HG03097 (cell line): ENCODE measurements at regions not wholly inside any gene's neighbourhood (a gene's known extent, or its start where the extent isn't known, plus 50 kb on each side); places are given as distances from the start of the nearest gene placed in this dataset.
A peak's percentile ranks its signal among the peaks of the same experiment; 100 is the strongest.

Experiments
- ATAC-seq: cut with Tn5 transposase; IDR thresholded peaks from one replicate; pipeline ENCODE4 v1.9.1; 2021; ENCODE audit not compliant: unreplicated experiment, low FRiP score

DNA sequence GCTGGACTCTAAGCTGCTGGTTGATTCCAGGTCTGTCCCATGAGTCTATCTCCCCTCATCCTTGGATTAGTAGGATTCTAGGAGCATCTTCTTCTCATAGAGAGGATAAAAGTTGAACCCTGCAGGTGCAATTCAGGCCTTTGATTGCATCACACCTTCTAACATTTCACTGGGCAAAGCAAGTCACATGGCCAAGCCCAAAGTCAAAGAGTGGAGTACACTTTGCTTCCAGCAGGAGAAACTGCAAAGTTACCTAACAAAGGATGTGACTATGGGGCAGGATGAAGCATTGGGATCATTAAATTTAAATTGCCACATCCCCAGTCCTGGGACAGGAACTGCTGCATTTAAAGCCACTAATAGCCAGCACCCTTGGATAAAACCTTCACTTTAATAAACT is 51.0 kb upstream of the EGFLAM start:
- ATAC-seq: no peak

DNA sequence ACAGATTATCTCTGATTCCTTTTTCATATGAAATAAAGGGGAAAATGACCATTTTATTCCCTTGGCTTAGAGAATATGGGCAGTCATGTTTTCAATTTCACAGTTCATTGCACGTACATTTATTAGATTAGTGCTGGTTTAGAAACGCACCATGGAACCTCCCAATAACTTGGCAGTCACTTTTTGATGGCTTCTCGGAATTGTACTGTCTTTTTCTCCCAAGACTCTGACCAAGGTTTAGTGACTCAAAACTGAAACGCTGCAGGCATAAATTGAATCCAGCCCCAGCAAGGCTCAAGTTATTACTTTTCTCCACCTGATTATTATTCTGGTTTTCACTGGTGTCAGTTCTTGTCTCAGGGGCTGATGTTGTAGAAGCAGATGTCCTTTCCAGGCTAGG is 55.6 kb upstream of the EGFLAM start:
- ATAC-seq: no peak

DNA sequence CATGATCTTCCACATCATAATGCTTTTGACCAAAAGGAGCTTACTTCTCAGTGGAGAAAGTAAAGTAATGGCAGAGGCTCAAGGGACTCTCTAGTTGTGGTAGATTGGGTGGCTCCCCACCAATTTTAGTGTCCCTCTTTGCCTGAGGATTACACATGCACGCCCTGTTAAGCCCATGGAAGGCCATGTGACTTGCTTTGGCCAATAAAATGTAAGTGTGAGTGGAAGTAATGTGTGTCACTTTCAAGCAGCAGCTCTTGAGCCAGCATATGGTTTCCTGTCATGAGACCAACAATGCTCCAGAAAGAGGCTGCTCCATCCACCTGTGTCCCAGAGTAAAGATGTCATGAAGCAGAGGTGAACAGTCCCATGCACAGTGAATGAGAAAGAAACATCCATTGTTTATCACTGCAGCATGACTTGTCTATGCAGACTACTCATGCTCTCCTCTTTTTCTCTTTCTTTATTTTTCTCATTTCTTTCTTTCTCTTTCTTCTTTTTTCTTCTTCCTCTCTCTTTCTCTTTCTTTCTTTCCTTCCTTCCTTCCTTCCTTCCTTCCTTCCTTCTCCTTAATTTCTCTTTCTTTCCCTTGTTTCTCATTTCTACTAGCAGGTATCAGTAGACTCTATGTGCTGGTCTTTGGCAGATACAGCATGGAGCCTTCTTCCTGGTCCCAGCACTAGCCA is 57.3 kb upstream of the EGFLAM start:
- no peak for ATAC-seq

DNA sequence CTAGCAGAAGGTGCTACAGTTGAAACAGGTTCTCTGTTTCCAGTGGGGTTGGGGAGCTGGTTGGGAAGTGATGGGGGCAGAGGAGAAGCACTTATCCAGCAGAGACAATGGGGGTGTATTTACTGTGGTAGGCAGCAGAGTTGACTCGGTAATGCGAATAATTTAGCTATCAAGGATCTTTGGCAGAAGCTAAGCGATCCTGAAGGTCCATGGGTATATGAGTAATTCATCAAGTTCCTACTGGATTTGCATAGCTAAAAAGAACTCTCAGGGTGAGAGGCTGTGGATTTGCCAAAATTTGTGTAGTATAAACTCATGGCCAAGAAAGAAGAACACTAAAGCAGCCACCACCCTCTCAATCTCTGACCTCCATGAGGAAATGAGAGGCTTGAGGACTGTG is 61.2 kb upstream of the EGFLAM start:
- no peak for ATAC-seq

DNA sequence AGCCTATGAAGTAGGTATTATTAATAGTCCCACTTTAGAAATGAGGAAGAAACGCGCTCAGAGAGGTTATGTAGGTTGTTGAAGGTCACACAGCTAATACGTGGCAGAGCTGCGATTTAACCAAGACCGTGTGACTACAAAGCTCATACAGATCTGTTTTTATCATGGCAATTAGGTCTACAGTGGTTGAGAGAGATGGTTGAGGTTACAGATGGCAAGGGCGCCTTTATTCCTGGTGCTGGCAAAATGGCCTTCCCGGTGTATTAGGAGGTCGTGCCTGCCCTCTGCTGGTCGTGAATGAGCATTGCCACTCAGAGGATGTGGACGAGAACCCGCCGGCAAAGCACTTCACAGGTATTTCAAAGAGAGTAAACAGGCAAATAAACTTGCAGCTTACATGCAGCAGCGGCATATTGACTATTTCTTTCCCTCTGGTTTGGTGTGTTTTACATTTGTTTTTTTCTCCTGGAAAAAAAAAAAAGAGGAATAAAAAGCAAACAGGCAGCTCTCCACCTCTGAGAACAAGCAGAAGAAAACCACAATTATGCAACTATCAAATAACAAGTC is 65.3 kb upstream of the EGFLAM start:
- peak; percentile 62 for ATAC-seq

DNA sequence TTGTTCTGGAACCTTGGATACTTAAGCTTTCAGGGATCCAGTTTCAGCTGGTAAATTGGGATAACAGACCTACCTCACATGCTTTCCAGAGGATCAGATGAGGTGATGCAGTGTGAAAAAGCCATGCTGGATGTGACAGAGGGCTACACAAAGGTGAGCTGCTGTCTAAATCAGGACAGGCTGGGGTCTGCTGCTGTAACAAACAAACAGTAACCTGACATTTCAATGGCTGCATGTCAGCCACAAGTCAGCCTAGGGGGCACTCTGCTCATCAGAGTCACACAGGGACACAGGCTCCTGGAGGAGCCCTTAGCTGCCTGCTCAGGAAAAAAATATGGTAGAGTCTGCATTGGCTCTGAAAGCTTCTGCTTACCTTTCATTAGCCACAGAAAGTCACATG is 66.7 kb upstream of the EGFLAM start:
- ATAC-seq: no peak

DNA sequence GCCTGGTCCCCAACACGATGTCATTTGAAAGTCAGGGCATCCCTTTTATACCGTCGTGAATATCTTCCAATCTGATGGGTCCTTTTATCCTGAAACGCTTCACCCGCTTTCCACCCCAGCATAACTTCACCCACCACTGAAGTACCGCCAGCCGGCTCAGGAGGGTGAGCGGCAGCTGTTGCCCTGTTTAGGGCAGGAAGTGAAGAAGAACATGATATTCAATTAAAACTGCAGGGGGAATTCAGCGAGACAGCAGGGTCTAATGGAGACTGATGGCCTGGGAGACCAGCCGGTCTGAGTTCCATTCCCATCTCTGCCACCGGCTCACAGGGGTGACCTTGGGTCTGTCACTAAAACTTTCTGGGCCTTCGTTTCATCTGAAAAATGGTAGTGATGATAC is 68.2 kb upstream of the EGFLAM start:
- ATAC-seq: no peak

DNA sequence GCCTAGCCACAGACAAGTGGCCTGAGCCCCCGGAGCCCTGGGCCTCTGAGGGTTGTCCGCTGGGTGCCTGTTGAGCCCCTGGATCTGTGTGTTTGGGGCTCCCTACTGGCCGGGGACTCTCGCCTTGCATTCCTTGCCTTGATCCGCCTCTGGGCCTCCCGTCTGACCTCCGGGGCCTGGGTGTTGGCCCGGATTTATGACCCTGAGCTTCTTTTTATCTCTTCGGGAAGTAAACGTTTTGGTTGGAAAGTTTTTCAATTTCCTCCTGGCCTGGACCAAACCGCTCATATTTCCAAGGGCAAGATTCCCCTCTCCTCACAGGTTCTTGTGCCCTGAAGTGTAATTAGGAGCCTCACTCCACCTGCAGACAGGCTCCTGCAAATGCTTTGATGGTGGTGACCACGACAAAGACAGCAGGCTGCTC is 69.3 kb upstream of the EGFLAM start:
- ATAC-seq: no peak

DNA sequence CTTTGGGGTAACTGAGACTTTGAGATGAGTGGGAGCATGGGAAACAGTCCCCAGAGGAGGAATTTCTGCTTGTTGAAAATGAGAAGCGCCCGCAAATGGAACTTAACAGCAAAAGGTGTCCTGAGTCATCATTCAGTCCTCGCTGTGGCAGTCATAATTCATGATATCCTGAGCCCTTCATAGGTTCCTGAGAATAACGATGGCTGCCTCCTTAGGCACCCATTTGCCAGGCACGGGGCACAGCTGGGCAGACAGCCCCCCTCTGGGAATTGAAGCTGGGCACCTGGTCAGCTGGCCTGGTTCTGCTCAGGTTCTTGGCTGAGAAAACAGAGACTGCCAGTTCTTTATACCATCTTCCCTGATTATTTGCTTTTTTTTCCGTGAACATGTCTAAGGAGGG is 69.8 kb upstream of the EGFLAM start:
- ATAC-seq: no peak

DNA sequence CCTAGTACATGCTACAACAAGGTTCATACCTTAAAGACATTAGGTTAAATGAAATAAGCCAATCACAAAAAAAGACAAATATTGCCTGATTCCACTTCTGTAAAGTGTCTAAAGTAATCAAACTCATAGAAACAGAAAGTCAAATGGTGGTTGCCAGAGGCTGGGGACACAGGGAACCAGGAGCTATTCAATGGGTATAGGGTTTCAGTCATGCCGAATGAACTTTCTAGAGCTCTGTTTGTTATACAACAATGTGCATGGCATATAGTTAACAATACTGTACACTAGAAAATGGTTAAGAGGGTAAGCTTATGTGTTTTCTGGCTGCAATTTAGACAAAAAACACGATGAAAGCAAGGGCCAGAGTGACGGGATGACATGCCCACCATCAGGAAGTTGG is 70.8 kb upstream of the EGFLAM start:
- ATAC-seq: no peak

DNA sequence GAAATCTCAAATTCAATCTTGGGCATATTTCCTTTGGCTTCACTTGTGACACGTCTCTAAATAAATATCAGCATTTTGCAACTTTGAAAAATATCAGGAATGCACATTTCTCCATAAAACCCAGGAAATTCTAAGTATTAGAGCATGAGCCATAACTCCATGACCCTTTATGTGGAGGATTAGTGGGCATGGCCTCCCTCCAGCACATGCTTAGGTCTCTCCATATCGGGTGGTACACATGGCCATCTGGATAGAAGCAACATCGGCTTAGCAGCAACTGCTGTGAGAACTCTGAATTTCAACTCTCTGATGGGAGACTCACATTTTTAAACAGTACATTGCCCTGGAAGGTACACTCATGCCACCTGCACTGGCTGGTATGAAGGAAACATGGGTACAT is 73.7 kb upstream of the EGFLAM start:
- ATAC-seq: no peak

DNA sequence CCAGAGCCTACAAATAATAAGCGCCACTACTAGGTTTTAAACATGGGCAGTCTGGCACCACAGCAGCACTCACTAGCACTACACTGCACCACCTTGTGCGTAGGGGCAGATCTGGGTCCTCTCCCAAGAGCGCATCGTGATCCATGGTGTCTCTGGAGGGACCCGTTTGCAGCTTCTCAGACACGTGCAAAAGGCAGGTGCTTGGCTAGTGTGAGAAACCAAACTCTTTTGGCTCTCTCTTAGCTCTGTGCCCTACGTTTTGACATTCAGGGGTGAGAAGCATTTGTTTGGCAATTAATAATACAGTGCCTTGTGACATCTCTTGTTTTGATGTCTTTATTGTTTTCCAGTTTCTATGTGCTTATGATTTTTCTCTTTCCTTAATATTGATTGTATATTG is 75.4 kb upstream of the EGFLAM start:
- no peak for ATAC-seq

DNA sequence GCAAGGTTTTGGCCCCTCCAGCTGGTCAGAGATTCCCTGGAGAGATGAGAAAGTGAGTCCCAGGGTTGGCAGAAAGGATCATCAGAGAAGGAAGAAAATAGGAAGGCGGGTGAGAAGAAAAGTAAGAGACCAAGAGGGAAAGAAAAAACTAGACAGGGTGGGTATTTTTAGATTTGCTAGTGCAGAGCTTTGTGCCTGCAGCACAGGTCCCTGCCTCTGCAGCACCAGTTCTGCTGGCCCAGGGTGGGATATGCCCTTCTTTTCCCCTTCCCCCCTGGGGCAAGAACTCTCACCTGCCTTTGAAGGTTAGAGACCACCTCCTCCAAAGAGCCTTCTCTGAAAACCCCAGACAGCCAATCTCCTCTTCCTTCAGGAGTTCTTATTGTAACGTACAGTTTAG is 90.3 kb upstream of the EGFLAM start:
- no peak for ATAC-seq

DNA sequence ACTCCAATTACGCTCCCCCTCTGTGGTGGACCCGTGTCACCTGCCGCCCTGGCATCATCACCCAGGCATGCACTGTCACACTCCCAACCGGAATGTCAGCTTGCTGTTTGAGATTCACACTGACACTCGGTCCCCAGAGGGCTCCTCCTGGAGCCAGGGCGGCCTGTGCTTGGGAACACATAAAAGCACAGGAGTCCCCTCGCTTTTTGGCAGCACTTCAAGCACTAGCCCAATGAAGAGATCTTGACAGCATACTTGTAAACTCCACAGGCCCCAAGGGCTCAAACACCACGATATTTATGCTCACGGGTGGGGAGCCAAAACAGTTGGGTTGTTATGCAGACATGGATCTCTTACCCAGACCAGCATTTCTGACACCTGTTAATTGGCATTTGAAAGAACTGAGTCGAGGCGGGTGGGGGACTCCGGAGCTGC is 90.8 kb upstream of the EGFLAM start:
- no peak for ATAC-seq

DNA sequence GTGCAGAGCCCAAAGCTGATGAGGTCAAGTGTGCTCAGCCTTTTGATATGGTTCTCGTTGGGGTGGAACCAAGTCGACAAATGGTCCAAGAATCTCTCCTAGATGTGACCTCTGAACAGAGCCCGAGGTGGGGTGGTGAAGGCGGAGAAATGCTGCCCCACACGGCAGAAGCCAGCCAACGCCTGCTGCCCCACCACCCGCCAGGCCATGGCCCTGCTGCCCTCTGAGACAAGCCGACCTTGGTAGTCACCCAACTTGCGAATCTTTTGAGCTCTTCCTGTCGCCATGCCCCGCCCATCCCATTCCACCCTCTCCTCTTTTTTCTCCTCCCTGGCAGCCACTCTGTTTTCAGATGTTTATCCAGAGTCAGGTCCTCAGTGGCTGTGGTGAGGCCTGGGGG is 91.5 kb upstream of the EGFLAM start:
- no peak for ATAC-seq

DNA sequence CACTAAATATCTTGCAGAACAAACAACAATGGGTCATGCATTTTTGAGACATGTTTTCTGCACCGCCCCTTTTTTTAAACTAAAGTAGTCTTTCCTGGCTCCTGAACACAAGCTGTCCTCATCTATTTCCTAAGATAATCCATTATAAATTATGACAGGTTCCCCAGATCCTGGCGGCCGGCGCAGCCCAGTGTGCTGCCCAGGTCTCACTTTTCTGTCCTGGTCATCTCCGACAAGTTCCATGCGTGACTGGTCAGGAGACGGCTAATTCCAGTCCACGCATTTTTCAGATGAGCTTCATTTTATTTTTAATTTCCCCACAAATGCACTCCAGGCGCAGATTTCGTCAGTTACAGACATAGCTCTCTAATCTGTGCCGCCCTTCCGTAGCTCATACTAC is 92.9 kb upstream of the EGFLAM start:
- no peak for ATAC-seq

DNA sequence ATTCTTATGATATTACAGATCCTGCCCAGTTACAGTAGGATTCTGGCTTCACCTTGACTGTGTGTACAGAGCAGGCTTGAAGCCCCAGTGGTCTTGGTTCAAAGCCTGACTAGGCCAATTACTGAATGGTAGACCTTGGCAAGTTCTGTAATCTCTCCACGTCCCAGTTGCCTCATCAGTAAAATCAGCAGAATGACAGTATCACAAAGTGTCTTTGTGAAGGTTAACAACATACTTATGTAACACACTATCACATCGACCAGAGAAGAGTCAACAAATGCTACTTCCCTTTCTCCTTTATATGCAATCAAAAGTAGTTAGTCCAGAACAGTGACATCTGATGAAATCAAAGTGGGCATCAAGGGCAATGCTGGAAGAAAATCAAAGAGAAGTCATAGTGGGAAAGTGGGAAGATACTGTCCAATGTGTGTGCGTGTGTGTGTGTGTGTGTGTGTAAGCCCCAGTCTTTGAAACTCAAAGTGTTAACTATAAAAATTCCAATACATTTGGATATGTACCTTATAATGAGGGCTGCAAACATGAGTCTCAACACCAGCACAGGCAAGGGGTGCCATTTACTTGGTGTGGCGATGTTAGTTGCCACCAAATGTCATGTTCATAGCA is 93.5 kb upstream of the EGFLAM start:
- ATAC-seq: no peak

DNA sequence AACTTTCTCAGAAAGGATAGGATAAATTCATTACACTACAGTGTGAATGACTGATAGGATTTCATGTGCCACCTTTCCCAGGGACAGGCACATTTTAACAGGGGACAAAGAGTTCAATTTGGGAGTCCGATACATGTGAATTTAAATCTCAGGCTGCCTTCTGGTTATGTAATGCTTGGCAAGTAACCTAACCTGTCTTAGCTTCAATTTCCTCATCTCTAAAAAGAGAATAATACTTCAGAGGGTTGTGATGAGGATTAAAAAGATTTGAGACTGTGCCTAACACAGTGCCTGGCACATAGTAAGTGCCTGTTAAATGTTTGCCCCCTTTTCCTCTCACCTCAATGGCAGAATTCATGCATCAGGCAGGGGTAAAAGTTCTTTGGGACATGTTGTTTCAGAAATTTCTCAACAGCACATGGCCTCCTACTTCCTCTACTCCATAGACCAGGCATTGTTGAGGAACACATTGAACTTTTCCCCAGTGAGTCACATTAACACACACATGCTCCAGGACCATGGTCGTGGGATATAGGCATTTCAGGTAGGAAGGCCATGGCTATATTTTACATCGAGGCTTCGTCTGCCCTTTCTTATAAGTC is 94.6 kb upstream of the EGFLAM start:
- no peak for ATAC-seq

DNA sequence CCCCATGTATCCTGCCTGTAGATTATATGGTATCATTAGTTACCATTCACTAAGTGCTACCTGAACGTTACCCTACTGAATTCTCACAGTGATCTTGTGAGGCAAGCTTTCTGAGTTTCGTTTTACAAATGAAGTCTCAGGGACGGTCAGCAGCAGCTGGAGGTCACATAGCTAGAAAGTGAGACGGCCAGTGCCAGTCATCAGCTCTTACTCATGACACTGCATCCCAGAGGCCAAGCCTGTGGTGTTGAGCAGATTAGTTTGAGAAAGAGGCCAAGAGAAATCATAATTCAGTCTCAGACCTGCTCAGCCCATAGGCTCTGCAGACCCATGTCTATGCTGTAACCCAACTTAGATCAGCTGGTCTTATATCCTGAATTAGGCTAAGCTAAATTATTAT is 95.7 kb upstream of the EGFLAM start:
- no peak for ATAC-seq

DNA sequence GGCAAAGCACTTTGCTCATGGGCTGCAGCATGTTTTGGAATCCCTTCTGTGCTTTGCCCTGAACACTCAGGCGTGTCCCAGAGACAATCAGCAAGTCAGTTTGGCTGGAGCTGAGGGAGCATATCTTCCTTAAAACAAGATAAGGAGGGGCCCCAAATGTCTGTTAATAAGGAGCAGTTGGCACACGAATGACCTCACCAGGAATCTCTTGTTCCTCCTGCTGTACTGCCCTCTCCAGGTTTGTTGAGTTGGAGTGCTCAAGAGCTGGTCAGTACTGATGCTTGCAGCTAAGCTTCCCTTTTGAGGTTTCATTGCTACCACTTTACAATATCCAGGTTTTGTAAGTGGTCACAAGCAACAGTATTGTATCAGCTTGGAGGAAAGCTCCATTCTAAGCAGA is 101.3 kb upstream of the EGFLAM start:
- ATAC-seq: no peak

DNA sequence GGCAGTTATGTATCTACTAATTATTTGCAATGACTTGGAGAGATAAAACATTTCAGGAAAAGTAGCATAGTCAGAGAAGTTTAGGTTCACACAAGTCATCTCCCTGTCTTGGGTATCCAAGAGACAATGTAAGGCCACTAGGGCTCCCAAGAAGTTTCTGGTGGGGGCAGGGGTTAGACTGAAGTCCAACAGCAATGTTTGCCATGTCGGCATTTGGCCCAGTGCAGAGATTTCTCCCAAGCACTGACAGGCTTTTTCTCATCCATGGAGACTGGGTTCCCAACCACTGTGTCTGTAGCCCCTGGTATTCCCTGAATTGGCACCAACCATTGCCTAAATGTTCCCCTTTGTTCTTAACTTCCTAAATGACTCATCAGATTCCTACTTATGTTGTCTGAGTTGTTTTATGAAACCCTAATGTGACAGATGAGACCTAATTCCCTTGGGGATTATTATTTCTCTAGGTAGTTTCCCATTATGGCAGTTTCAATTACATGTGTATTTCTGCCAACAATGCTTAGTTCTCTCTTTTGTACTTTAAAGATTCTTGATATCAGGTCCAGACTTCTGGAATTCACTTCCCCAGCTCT is 103.6 kb upstream of the EGFLAM start:
- ATAC-seq: no peak

DNA sequence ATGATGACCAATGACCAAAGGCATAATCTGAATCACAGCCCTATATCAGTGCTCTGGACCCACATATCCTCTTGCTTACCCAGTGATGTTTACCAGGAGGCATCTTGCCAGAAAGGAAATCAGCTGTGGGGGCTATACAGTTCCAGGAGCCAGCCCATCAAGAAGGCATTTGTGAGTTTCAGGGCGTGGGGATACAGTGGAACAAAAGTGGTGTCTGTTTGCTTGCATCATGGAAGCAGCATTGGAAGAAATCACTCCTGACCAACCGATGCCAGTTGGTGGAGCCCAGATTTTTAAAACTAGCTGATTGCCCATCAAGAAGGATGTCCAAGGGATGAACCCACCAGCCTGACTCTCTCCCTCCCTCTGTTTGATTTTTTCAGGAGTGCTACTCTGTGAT is 106.5 kb upstream of the EGFLAM start:
- ATAC-seq: no peak
